ENCODE measurements at regions not wholly inside any gene's neighbourhood (a gene's known extent, or its start where the extent isn't known, plus 50 kb on each side); places are given as distances from the start of the nearest gene placed in this dataset.
"Not testable (repeated sequence)": the region's sequence is repeated elsewhere in the genome, so short reads cannot be mapped to it uniquely, and the experiment has no call there.

GRCh38 chr9:1875921-1876448, 139.2 kb upstream of the SMARCA2 start:
- H3K36me3 Mint-ChIP-seq (ENCODE audit: insufficient read depth), result no peaks in the 10 kb centered on the region
- H3K27me3 Mint-ChIP-seq, result peaks cover 28 to 33% of the 10 kb centered on the region in 2 donors
- DNase-seq (no peak), ATAC-seq (replicated peaks) (no peak)
- no peak overlapping the region for H3K27ac Mint-ChIP-seq
- H3K4me3 Mint-ChIP-seq, result no peak overlapping the region
- H3K4me1 Mint-ChIP-seq (ENCODE audit: low read depth in 2 of 2), result peaks cover 7 to 14% of the 10 kb centered on the region in 2 donors
- H3K9me3 Mint-ChIP-seq, result no peaks in the 10 kb centered on the region

- Mint-ChIP-seq H3K4me1 (ENCODE audit: low read depth in 2 of 2) (peaks cover 7 to 14% of the 10 kb centered on the region in 2 donors), H3K27me3 (peaks cover 28 to 33% of the 10 kb centered on the region in 2 donors), H3K9me3 (no peaks in the 10 kb centered on the region), H3K4me3 (no peak overlapping the region), H3K36me3 (ENCODE audit: insufficient read depth) (no peaks in the 10 kb centered on the region), H3K27ac (no peak overlapping the region)
- ATAC-seq (replicated peaks), result no peak
- no peak for DNase-seq
Measured at GRCh38 chr9:1876891-1877496, 138.2 kb upstream of the SMARCA2 start.

GRCh38 chr9:1877951-1878350, 137.2 kb upstream of the SMARCA2 start:
- Mint-ChIP-seq H3K27me3 (peaks cover 23 to 26% of the 10 kb centered on the region in 2 donors), H3K27ac (no peak overlapping the region), H3K4me1 (ENCODE audit: low read depth in 2 of 2) (peaks cover 7 to 14% of the 10 kb centered on the region in 2 donors), H3K36me3 (ENCODE audit: insufficient read depth) (no peaks in the 10 kb centered on the region), H3K4me3 (no peak overlapping the region), H3K9me3 (no peaks in the 10 kb centered on the region)
- DNase-seq, result no peak
- no peak for ATAC-seq (replicated peaks)

GRCh38 chr9:1878811-1879210, 136.3 kb upstream of the SMARCA2 start:
- DNase-seq, result no peak
- Mint-ChIP-seq H3K9me3 (no peaks in the 10 kb centered on the region), H3K27ac (no peak overlapping the region), H3K4me3 (no peak overlapping the region), H3K36me3 (ENCODE audit: insufficient read depth) (no peaks in the 10 kb centered on the region), H3K4me1 (ENCODE audit: low read depth in 2 of 2) (peaks cover 7 to 14% of the 10 kb centered on the region in 2 donors), H3K27me3 (peaks cover 18 to 19% of the 10 kb centered on the region in 2 donors)
- no peak for ATAC-seq (replicated peaks)

DNA sequence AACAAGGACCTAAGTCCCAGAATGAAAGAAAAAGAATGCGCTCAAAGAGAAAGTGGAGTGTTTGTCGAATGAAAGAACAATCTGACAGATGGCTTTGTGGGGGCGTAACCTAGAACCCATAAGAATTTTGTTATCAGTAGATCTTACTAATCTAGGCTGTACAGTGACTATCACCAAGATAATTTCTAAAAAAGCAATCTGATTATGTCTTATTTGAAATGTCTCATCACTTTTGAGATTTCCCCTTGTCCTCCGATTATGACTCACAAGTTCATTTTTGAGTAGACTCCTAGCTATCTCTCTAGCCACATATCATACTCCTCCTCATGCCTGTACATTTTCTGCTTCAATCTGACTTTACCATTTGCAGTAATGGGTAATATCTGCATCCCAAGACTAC, 135.6 kb upstream of the SMARCA2 start:
- H3K4me3 Mint-ChIP-seq, result no peak overlapping the region
- peaks cover 7 to 14% of the 10 kb centered on the region in 2 donors for H3K4me1 Mint-ChIP-seq (ENCODE audit: low read depth in 2 of 2)
- H3K27ac Mint-ChIP-seq, result no peak overlapping the region
- no peaks in the 10 kb centered on the region for H3K9me3 Mint-ChIP-seq
- no peaks in the 10 kb centered on the region for H3K36me3 Mint-ChIP-seq (ENCODE audit: insufficient read depth)
- DNase-seq (no peak), ATAC-seq (replicated peaks) (no peak)
- H3K27me3 Mint-ChIP-seq, result peaks cover 17 to 18% of the 10 kb centered on the region in 2 donors

DNA sequence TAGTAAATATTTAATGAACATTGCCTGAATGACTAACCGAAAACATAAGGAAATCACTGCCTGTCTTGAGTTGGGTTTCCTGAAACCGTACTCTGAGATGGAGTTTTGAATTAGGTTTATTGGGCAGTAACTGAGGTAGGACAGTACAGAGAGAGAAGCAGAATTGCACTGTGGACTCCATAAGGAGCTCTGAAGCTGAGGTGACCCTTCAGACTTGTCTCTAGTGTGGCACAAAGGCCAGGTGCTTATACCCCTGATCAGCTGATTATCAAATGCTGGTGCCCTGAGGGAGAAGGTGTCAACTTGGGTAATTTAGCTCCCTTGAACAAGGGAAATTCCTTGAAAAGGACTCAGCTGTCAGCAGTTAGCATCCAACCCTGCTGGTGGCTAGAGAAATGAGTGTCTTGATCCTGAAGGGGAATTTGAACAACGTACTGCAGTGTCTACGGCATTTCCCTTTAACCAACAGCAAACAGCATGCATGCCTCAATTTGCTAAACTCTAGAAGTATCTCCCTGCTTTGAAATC, 135.0 kb upstream of the SMARCA2 start:
- Mint-ChIP-seq H3K4me3 (no peak overlapping the region), H3K36me3 (ENCODE audit: insufficient read depth) (no peaks in the 10 kb centered on the region), H3K4me1 (ENCODE audit: low read depth in 2 of 2) (peaks cover 7 to 12% of the 10 kb centered on the region in 2 donors), H3K27me3 (peaks cover 13 to 17% of the 10 kb centered on the region in 2 donors), H3K9me3 (no peaks in the 10 kb centered on the region), H3K27ac (no peak overlapping the region)
- DNase-seq, result no peak
- no peak for ATAC-seq (replicated peaks)

DNA sequence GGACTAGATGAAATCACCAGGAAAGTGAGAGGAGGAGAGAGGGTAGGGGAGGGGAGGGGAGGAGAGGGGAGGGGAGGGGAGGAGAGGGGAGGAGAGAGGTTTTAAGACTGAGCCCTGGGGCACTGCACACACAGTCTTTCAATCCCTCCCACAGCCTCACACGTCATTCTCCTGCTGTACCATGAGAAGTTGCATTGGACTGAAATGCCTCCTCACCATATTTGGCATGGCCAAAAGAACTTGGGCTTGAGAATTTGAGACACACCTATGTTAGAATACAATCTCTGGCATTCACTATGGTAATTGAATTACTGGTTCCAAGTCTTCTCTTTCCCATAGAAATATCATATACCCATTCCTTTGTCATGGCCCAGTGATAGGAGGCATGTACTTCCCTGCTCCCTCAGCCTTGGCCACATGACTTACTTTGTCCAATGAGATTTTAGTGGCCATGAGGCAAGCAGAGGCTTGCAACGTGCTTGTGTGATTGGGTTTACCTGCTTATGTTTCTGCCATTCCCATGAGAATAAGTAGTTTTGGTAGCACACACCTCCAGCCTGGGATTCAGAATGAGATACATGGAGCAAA, 133.3 kb upstream of the SMARCA2 start:
- Mint-ChIP-seq H3K27me3 (peaks cover 9 to 11% of the 10 kb centered on the region in 2 donors), H3K4me1 (ENCODE audit: low read depth in 2 of 2) (no peaks in the 10 kb centered on the region), H3K9me3 (no peaks in the 10 kb centered on the region), H3K4me3 (no peak overlapping the region), H3K27ac (no peak overlapping the region), H3K36me3 (ENCODE audit: insufficient read depth) (no peaks in the 10 kb centered on the region)
- no peak for DNase-seq
- no peak for ATAC-seq (replicated peaks)

DNA sequence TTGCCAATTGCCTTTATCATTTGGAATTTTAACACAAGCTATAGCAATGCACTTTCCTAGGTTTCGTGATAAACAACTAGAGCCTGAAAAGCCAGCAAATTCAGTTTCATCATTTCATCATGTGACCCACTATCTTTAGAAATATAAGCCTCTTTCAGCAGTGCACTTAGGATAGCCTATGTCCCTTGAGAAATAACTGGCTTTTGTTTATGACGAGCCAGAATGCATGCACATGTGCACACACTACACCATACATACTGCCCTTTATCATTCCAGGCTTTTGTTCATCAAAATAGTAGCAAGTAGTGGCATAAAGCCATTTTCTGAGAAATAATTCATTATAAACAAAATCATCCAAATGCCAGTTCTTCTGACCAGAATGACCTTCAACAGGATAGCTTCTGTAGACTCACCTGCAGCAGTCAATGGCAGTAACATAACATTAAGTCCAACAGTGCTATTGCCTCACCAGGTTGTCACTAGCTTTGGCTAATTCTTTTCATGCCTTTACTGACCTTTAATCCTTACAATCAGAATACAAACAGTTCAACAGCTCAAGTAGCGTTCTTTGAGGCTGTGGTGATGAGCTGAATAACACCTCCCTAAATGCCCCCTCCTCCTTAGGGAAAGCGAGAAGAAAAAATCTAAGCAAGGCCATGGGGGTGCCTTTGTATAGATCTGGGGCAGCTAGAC, 132.3 kb upstream of the SMARCA2 start:
- Mint-ChIP-seq H3K9me3 (no peaks in the 10 kb centered on the region), H3K4me1 (ENCODE audit: low read depth in 2 of 2) (no peaks in the 10 kb centered on the region), H3K36me3 (ENCODE audit: insufficient read depth) (no peaks in the 10 kb centered on the region), H3K4me3 (no peak overlapping the region), H3K27ac (no peak overlapping the region), H3K27me3 (peaks cover under 1 to 6% of the 10 kb centered on the region in 2 donors)
- ATAC-seq (replicated peaks) (no peak), DNase-seq (no peak)

DNA sequence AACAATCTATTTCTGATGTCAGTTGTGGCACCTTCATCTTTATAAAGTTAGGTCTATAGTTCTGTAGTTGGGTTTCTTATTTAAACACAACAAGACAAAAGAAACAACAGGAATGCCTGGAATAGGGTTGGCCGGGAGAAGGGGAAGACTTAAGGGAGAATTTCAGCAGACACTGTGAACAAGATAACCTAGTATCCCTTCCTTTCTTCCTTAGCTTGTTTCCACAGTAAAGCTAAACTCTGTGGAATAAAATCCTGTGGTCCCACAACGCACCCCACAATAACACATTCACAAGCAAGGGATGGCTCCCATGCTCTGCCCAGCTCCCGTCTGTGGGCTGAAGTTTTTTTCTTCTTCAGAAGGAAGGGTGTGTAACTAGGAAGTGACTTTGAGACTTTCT, 124.9 kb upstream of the SMARCA2 start:
- H3K36me3 Mint-ChIP-seq (ENCODE audit: insufficient read depth), result no peaks in the 10 kb centered on the region
- no peak overlapping the region for H3K27ac Mint-ChIP-seq
- H3K27me3 Mint-ChIP-seq, result peaks cover 8 to 18% of the 10 kb centered on the region in 2 donors
- no peak for ATAC-seq (replicated peaks)
- DNase-seq, result no peak
- H3K4me3 Mint-ChIP-seq, result no peak overlapping the region
- H3K4me1 Mint-ChIP-seq (ENCODE audit: low read depth in 2 of 2), result no peaks in the 10 kb centered on the region
- no peaks in the 10 kb centered on the region for H3K9me3 Mint-ChIP-seq

- ATAC-seq (replicated peaks), result no peak
- no peak overlapping the region for H3K4me3 Mint-ChIP-seq
- no peaks in the 10 kb centered on the region for H3K36me3 Mint-ChIP-seq (ENCODE audit: insufficient read depth)
- no peak overlapping the region for H3K27ac Mint-ChIP-seq
- H3K4me1 Mint-ChIP-seq (ENCODE audit: low read depth in 2 of 2), result no peaks in the 10 kb centered on the region
- H3K27me3 Mint-ChIP-seq, result peaks cover 8 to 18% of the 10 kb centered on the region in 2 donors
- no peak for DNase-seq
- H3K9me3 Mint-ChIP-seq, result no peaks in the 10 kb centered on the region
Measured at GRCh38 chr9:1890816-1891215, 124.3 kb upstream of the SMARCA2 start.

DNA sequence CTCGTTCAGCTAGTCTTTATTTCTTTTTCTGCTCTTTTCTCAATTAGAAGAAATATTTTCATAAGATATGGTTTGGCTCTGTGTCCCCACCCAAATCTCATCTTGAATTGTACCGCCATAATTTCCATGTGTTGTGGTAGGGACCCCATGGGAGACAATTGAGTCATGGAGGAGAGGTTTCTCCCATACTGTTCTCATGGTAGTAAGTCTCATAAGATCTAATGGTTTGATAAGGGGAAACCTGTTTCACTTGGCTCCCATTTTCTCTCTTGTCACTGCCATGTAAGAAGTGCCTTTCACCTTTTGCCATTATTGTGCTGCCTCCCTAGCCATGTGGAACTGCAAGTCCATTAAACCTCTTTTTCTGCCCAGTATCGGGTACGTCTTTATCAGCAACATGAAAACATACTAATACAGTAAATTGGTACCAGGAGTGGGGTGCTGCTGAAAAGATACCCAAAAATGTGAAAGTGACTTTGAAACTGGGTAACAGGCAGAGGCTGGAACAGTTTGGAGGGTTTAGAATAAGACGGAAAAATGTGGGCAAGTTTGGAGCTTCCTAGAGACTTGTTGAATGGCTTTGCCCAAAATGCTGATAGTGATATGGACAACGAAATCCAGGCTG, 112.0 kb upstream of the SMARCA2 start:
- not testable (repeated sequence) for H3K36me3 Mint-ChIP-seq (ENCODE audit: insufficient read depth); H3K4me1 Mint-ChIP-seq (ENCODE audit: low read depth in 2 of 2); H3K4me3 Mint-ChIP-seq; ATAC-seq (replicated peaks); DNase-seq; H3K27ac Mint-ChIP-seq
- Mint-ChIP-seq H3K27me3 (peaks cover 2 to 12% of the 10 kb centered on the region in 2 donors), H3K9me3 (peaks cover 5 to 33% of the 10 kb centered on the region in 2 donors)

GRCh38 chr9:1907465-1907864, 107.7 kb upstream of the SMARCA2 start:
- no peaks in the 10 kb centered on the region for H3K27me3 Mint-ChIP-seq
- ATAC-seq (replicated peaks), result no peak

DNA sequence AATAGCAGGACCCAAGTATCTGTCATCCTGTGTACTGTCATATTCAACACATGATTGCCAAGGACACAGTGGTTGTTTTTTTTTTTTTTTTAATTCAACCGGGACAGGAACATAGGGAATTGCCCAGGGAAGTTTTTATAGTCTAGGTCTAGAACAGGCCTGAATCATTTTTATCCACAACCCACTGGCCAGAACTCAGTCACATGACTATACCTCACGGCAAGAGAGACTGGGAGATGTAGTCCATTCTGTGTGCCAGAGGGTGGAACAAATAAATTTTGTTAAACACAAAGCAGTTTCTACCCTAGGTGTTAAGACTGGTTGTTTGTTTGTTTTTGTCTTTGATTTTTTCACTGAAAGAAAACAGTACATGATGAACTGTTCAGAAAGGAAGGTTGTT, 105.8 kb upstream of the SMARCA2 start:
- H3K4me1 Mint-ChIP-seq (ENCODE audit: low read depth in 2 of 2), result no peaks in the 10 kb centered on the region

More at GRCh38 chr9:1907465-1907864, 107.7 kb upstream of the SMARCA2 start:
- Mint-ChIP-seq H3K4me3 (no peak overlapping the region), H3K27ac (no peak overlapping the region), H3K9me3 (peaks cover 5 to 25% of the 10 kb centered on the region in 2 donors), H3K4me1 (ENCODE audit: low read depth in 2 of 2) (no peaks in the 10 kb centered on the region), H3K36me3 (ENCODE audit: insufficient read depth) (no peaks in the 10 kb centered on the region)
- DNase-seq, result no peak

More for the DNA sequence above, 105.8 kb upstream of the SMARCA2 start:
- ATAC-seq (replicated peaks) (no peak), DNase-seq (no peak)
- Mint-ChIP-seq H3K27ac (no peak overlapping the region), H3K36me3 (ENCODE audit: insufficient read depth) (no peaks in the 10 kb centered on the region), H3K27me3 (no peaks in the 10 kb centered on the region), H3K9me3 (peaks cover 0 to 13% of the 10 kb centered on the region in 2 donors), H3K4me3 (no peak overlapping the region)

Data from effector memory CD8-positive, alpha-beta T cell (primary cell).